ENCODE measurements at regions not wholly inside any gene's neighbourhood (a gene's known extent, or its start where the extent isn't known, plus 50 kb on each side); places are given as distances from the start of the nearest gene placed in this dataset.

- peak overlapping the region; percentile 89 for H3K27ac Mint-ChIP-seq (ENCODE audit: unreplicated experiment)
Observed at GRCh38 chr3:66797889-66798560, 200.1 kb upstream of the KBTBD8 start.

GRCh38 chr3:66800941-66801545, 197.1 kb upstream of the KBTBD8 start:
- Mint-ChIP-seq H3K9me3 (ENCODE audit: unreplicated experiment) (no peaks in the 10 kb centered on the region), H3K4me3 (ENCODE audit: unreplicated experiment) (no peak overlapping the region), H3K4me1 (ENCODE audit: unreplicated experiment) (peaks cover 27% of the 10 kb centered on the region), H3K36me3 (ENCODE audit: low read depth, unreplicated experiment) (no peaks in the 10 kb centered on the region), H3K27ac (ENCODE audit: unreplicated experiment) (no peak overlapping the region), H3K27me3 (ENCODE audit: unreplicated experiment) (peaks cover 7% of the 10 kb centered on the region)
- no peak for TF ChIP-seq CTCF (IDR thresholded peaks at IDR 0.05; ENCODE audit: unreplicated experiment)
- DNase-seq (ENCODE audit: low spot score), result no peak

More at GRCh38 chr3:66797889-66798560, 200.1 kb upstream of the KBTBD8 start:
- Mint-ChIP-seq H3K36me3 (ENCODE audit: low read depth, unreplicated experiment) (no peaks in the 10 kb centered on the region), H3K4me3 (ENCODE audit: unreplicated experiment) (peak overlapping the region; percentile 62), H3K4me1 (ENCODE audit: unreplicated experiment) (peaks cover 8% of the 10 kb centered on the region), H3K9me3 (ENCODE audit: unreplicated experiment) (no peaks in the 10 kb centered on the region), H3K27me3 (ENCODE audit: unreplicated experiment) (peaks cover 4% of the 10 kb centered on the region)
- TF ChIP-seq CTCF (IDR thresholded peaks at IDR 0.05; ENCODE audit: unreplicated experiment), result no peak
- peak; percentile 65 for DNase-seq (ENCODE audit: low spot score)

- Mint-ChIP-seq H3K27me3 (ENCODE audit: unreplicated experiment) (peaks cover 9% of the 10 kb centered on the region), H3K4me3 (ENCODE audit: unreplicated experiment) (peak overlapping the region; percentile 47), H3K4me1 (ENCODE audit: unreplicated experiment) (peaks cover 28% of the 10 kb centered on the region), H3K27ac (ENCODE audit: unreplicated experiment) (peak overlapping the region; percentile 97), H3K36me3 (ENCODE audit: low read depth, unreplicated experiment) (no peaks in the 10 kb centered on the region), H3K9me3 (ENCODE audit: unreplicated experiment) (no peaks in the 10 kb centered on the region)
- TF ChIP-seq CTCF (IDR thresholded peaks at IDR 0.05; ENCODE audit: unreplicated experiment), result no peak
- DNase-seq (ENCODE audit: low spot score), result peak; percentile 37
Observed at GRCh38 chr3:66803206-66803605, 194.9 kb upstream of the KBTBD8 start.

DNA sequence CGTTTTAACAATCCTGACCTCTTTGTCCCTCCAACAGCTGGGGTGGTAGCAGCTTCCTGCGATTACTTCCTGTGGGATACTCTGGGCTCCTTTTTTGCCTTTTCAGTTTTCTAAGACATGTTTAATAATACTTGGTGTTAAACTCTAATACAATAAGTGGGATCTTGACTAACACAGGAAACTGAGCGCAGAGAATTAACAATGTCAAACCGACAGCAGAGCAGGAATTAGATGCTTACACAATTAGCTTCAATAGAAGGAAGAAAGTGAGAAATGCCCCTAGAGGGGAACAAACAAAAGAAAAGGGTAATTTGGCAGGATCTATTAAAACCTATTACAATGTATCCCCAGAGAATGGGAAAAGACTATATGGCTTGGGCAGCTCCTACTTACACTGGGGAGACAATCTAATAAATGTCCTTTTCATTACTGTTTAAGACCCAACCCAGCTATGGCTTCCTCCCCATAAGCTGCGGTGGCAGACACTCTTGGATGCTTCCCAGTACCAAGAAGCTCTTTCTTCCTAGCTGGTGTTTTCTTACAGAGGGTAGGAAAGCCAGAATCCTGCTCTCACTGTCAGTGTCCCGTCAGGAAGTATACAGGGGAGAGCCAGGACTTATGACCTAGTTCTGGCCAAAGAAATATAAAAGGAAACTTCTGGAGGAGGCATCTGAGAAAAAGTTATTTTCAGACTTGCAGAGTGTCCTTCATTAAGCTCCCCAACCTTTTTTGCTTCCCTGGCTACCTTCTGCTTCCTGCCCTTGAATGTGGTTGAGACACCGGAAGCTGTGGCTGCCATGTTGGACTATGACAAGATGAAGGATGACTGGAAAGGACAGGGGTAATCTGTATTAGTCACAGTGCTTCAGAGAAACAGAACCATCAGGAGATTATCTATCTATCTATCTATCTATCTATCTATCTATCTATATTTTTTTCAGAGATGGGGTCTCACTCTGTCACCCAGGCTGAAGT, 194.1 kb upstream of the KBTBD8 start:
- peaks cover 8% of the 10 kb centered on the region for H3K27me3 Mint-ChIP-seq (ENCODE audit: unreplicated experiment)
- H3K9me3 Mint-ChIP-seq (ENCODE audit: unreplicated experiment), result no peaks in the 10 kb centered on the region
- H3K36me3 Mint-ChIP-seq (ENCODE audit: low read depth, unreplicated experiment), result no peaks in the 10 kb centered on the region
- H3K27ac Mint-ChIP-seq (ENCODE audit: unreplicated experiment), result peak overlapping the region; percentile 97
- H3K4me1 Mint-ChIP-seq (ENCODE audit: unreplicated experiment), result peaks cover 30% of the 10 kb centered on the region
- DNase-seq (ENCODE audit: low spot score), result peak; percentile 9
- peak overlapping the region; percentile 47 for H3K4me3 Mint-ChIP-seq (ENCODE audit: unreplicated experiment)
- no peak for TF ChIP-seq CTCF (IDR thresholded peaks at IDR 0.05; ENCODE audit: unreplicated experiment)

All from endothelial cell (in vitro differentiated cells).